Retinal pigment epithelial cell (primary cell): ENCODE measurements at regions not wholly inside any gene's neighbourhood (a gene's known extent, or its start where the extent isn't known, plus 50 kb on each side); places are given as distances from the start of the nearest gene placed in this dataset.

ENCODE experiments used
- DNase-seq: peaks from one replicate; pipeline ENCODE4 v3.0.0-alpha.2; 2010; ENCODE audit warnings: low read depth
- H3K4me3 ChIP-seq: 2 replicates; pipeline ENCODE4 v1.5.1; 2011; ENCODE audit warnings: mild to moderate bottlenecking, low read length, control low read depth, moderate library complexity
- TF ChIP-seq, protein P1 (sequence below): conservative IDR thresholded peaks from 2 replicates; pipeline ENCODE4 v1.5.1; 2011; ENCODE audit warnings: low read depth, low read length, control low read depth, inconsistent platforms

DNA sequence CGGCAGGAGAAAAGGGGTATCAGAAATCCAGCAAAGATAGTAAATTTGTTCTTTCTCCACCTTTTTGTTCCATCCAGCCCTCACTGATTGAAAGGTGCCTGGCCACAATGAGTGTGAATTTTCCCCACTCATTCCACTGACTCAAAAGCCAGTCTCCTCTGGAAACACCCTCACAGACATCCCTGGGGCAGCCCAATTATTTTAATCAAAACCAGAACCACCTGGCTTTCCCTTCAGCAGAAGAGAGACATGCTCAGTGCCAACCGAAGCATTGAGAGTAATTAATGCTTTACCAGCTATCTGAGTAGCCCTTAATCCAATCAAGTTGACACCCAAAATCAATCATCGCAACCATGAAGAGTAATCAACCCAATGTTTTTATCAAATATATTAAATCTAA, 1129.6 kb upstream of the GBE1 start:
- no peak for DNase-seq
- no peak overlapping the region for H3K4me3 ChIP-seq
- TF ChIP-seq, protein P1, sequence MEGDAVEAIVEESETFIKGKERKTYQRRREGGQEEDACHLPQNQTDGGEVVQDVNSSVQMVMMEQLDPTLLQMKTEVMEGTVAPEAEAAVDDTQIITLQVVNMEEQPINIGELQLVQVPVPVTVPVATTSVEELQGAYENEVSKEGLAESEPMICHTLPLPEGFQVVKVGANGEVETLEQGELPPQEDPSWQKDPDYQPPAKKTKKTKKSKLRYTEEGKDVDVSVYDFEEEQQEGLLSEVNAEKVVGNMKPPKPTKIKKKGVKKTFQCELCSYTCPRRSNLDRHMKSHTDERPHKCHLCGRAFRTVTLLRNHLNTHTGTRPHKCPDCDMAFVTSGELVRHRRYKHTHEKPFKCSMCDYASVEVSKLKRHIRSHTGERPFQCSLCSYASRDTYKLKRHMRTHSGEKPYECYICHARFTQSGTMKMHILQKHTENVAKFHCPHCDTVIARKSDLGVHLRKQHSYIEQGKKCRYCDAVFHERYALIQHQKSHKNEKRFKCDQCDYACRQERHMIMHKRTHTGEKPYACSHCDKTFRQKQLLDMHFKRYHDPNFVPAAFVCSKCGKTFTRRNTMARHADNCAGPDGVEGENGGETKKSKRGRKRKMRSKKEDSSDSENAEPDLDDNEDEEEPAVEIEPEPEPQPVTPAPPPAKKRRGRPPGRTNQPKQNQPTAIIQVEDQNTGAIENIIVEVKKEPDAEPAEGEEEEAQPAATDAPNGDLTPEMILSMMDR, result no peak

DNA sequence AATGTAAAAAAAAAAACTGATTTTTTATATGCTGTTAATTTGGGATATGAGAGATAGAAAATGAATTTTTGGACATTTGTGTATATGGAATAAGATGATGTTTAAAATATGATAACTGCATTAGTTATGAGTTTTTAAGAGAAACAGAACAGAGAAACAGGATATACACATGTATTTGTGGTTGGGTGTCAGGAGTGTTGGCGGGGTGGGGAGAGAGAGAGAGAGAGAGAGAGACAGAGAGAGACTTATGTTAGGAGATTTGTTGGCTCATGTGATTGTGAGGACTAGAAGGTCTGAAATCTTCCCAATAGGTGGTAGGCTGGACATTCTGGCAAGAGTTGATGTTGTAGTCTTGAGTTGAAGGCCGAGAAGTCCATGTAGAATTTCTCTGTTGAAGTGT, 1121.6 kb upstream of the GBE1 start:
- H3K4me3 ChIP-seq, result no peak overlapping the region
- no peak for DNase-seq
- TF ChIP-seq, protein P1, result no peak

DNA sequence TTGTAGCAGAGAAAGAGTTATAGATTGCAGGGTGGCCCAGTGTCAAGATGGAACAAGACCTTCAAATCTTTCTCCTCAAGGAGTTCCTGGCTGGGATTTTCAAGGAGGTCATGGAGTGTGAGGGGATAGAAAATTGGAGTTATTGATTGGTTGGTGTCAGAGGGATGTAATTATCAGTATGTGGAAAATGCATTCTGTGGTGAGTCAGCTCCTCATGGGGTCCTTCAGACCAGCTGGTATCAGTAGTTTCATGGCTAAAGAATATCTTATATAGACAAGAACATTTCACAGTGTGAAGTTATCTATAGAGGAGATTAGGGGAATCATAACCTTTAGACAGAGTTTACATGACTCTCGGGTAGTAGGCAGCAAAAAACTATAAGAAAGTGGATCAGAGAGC, 1114.0 kb upstream of the GBE1 start:
- DNase-seq, result no peak
- H3K4me3 ChIP-seq, result no peak overlapping the region
- TF ChIP-seq, protein P1, result no peak

DNA sequence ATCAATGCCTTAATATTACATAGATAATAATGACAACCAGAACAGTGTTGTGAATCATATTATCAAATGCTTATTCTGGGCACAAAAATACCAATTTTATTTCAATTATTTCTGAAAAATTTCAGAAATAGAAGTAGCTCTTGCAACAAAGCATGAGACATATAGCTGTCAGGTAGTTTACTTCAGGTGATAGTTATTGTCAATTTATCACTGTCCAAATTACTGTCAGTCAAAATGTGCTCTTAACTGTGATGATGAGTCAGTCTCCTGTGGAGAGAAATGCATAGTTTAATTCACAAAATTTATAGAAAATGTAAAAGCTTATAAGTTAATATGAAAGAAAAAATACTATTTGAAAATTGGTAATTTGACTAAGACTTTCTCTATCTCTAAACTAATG, 1078.4 kb upstream of the GBE1 start:
- no peak overlapping the region for H3K4me3 ChIP-seq
- TF ChIP-seq, protein P1, result no peak
- no peak for DNase-seq

DNA sequence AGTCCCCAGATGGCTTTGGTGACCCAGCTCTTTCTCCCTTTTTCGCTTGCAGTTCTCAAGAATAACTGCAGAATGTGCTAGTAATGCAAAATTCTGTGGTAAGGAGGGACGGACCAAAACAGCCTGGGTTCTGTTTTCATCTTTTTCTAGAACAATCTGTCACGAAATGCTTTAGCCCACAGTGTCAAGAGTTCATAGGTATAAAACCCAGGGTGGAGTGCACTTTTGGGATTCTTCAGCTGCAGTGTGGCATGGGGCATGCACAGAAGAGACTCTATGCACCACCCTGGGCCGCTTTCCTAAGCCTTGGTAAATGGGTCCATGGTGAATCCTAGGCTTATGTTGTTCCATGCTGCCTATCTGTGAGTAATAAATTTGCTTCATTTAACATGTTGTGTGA, 1072.7 kb upstream of the GBE1 start:
- TF ChIP-seq, protein P1, result no peak
- DNase-seq, result no peak
- no peak overlapping the region for H3K4me3 ChIP-seq

DNA sequence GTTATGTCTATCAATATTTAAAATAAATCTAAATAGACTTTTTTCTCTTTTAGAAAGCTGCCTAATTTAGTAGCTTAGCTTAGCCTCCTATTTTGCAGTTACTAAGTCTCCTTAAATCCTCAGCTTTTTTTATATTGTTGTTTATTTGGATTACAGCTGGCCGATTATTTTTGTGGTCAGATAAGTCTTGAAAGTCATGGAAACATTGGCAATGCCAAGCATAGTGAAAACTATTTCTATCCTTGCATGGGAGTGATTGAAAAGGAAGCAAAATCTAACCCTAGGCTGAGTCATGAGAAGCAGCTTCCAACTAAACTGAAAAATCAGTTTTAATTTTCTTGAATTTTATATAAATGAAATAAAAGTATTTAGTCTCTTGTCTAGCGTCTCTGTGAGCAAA, 1063.0 kb upstream of the GBE1 start:
- DNase-seq, result peak; percentile 89
- no peak overlapping the region for H3K4me3 ChIP-seq
- TF ChIP-seq, protein P1, result no peak

DNA sequence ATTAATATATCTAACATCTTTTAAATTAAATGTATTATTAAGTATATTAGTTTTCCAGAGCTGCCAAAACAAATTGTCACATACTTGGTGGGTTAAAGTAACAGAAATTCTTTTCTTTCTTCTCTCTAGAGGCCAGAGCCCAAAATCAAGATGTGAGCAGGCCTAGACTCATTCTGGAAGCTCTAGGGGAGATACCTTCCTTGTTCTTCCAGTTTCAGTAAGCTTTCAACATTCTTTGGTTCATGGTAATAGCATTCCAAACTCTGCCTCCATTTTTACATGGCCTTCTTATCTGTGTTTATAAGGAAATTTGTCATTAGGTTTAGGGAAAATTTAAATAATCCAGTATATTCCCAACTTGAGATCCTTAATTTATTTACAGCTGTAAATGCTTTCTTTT, 1054.6 kb upstream of the GBE1 start:
- TF ChIP-seq, protein P1, result no peak
- no peak overlapping the region for H3K4me3 ChIP-seq
- DNase-seq, result no peak
